Ovary (tissue), 3 donors: ENCODE measurements at regions not wholly inside any gene's neighbourhood (a gene's known extent, or its start where the extent isn't known, plus 50 kb on each side); places are given as distances from the start of the nearest gene placed in this dataset.

Experiments used
- POLR2A ChIP-seq: fragments of 450-650 bp; IDR thresholded peaks from one replicate; pipeline ENCODE4 v1.6.1; 2017; ENCODE audit warnings: antibody characterized with exemption, mild to moderate bottlenecking, moderate library complexity
- TF ChIP-seq, protein P1 (sequence below), 3 donors: fragments of 450-650 bp in 2 of 3; fragments of 200-600 bp in 1 of 3; IDR thresholded peaks; one replicate each; pipeline versions ENCODE4 v1.5.1 to v1.8.0; 2016 to 2022; ENCODE audit warnings: antibody characterized with exemption in 3 of 3, mild to moderate bottlenecking in 1 of 3
- donor health status: DM: no; HTN: no; CAD: no.

GRCh38 chr5:63262185-63262981 is 683.8 kb downstream of the LRRC70 start:
- TF ChIP-seq, protein P1, sequence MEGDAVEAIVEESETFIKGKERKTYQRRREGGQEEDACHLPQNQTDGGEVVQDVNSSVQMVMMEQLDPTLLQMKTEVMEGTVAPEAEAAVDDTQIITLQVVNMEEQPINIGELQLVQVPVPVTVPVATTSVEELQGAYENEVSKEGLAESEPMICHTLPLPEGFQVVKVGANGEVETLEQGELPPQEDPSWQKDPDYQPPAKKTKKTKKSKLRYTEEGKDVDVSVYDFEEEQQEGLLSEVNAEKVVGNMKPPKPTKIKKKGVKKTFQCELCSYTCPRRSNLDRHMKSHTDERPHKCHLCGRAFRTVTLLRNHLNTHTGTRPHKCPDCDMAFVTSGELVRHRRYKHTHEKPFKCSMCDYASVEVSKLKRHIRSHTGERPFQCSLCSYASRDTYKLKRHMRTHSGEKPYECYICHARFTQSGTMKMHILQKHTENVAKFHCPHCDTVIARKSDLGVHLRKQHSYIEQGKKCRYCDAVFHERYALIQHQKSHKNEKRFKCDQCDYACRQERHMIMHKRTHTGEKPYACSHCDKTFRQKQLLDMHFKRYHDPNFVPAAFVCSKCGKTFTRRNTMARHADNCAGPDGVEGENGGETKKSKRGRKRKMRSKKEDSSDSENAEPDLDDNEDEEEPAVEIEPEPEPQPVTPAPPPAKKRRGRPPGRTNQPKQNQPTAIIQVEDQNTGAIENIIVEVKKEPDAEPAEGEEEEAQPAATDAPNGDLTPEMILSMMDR (IDR thresholded peaks at IDR 0.05) = no peak
- TF ChIP-seq POLR2A = no peak
